MM.1S (cell line): ENCODE measurements at regions not wholly inside any gene's neighbourhood (a gene's known extent, or its start where the extent isn't known, plus 50 kb on each side); places are given as distances from the start of the nearest gene placed in this dataset.

ENCODE experiments used
- DNase-seq: peaks from one replicate; pipeline ENCODE4 v3.0.0-alpha.2; 2015
- H2AFZ ChIP-seq: fragments of 300-600 bp; sonication (generic); 2 replicates; pipeline ENCODE4 v1.6.0; 2016; ENCODE audit warnings: antibody characterized with exemption, low read length
- H3F3A ChIP-seq: fragments of 300-600 bp; sonication (generic); 2 replicates; pipeline ENCODE4 v1.6.1; 2016; ENCODE audit warnings: mild to moderate bottlenecking, antibody characterized with exemption, low read length, moderate library complexity, mixed read lengths; ENCODE audit not compliant: insufficient read depth
- H3K27ac ChIP-seq: fragments of 300-600 bp; sonication (generic); 2 replicates; pipeline ENCODE4 v1.5.1; 2016; ENCODE audit warnings: mild to moderate bottlenecking, low read length
- H3K27me3 ChIP-seq: fragments of 300-600 bp; sonication (generic); replicated peaks from 2 replicates; pipeline ENCODE4 v1.6.0; 2016; ENCODE audit warnings: low read length; ENCODE audit not compliant: insufficient read depth
- H3K36me3 ChIP-seq: fragments of 300-600 bp; sonication (generic); replicated peaks from 2 replicates; pipeline ENCODE4 v1.6.1; 2016; ENCODE audit warnings: mild to moderate bottlenecking, low read length, mixed read lengths; ENCODE audit not compliant: insufficient read depth
- H3K4me1 ChIP-seq: fragments of 300-600 bp; sonication (generic); 2 replicates; pipeline ENCODE4 v1.6.1; 2016; ENCODE audit warnings: low read length, mixed read lengths
- H3K4me2 ChIP-seq: fragments of 300-600 bp; sonication (generic); 2 replicates; pipeline ENCODE4 v1.6.0; 2016; ENCODE audit warnings: low read depth, low read length
- H3K4me3 ChIP-seq: fragments of 300-600 bp; sonication (generic); 2 replicates; pipeline ENCODE4 v1.5.1; 2016; ENCODE audit warnings: low read length, mixed read lengths
- H3K79me2 ChIP-seq: fragments of 300-600 bp; sonication (generic); 2 replicates; pipeline ENCODE4 v1.6.1; 2016; ENCODE audit warnings: mixed run types, low read length, mixed read lengths
- H3K9ac ChIP-seq: fragments of 300-600 bp; sonication (generic); 2 replicates; pipeline ENCODE4 v1.6.1; 2016; ENCODE audit warnings: low read length, mixed read lengths
- H3K9me2 ChIP-seq: fragments of 300-600 bp; sonication (generic); replicated peaks from 2 replicates; pipeline ENCODE4 v1.6.1; 2016; ENCODE audit warnings: mild to moderate bottlenecking, low read length, mixed read lengths; ENCODE audit not compliant: insufficient read depth
- H3K9me3 ChIP-seq: fragments of 300-600 bp; sonication (generic); replicated peaks from 2 replicates; pipeline ENCODE4 v1.6.1; 2016; ENCODE audit warnings: mild to moderate bottlenecking, low read length, mixed read lengths; ENCODE audit not compliant: insufficient read depth
- H4K20me1 ChIP-seq: fragments of 300-600 bp; sonication (generic); 2 replicates; pipeline ENCODE4 v1.6.1; 2016; ENCODE audit warnings: mild to moderate bottlenecking, low read length, moderate library complexity, mixed read lengths; ENCODE audit not compliant: insufficient read depth
- EZH2 ChIP-seq: fragments of 300-600 bp; sonication (generic); optimal IDR thresholded peaks from 2 replicates; pipeline ENCODE3; 2017; ENCODE audit warnings: low read depth, mild to moderate bottlenecking, antibody characterized with exemption, low read length, mixed read lengths
- EZH2phosphoT487 ChIP-seq: fragments of 300-600 bp; sonication (generic); IDR thresholded peaks from 2 replicates; pipeline ENCODE4 v1.6.1; 2018; ENCODE audit warnings: antibody characterized with exemption, low read length
- TF ChIP-seq, protein P1 (sequence below): fragments of 300-600 bp; sonication (generic); IDR thresholded peaks from 2 replicates; pipeline ENCODE4 v1.5.1; 2016; ENCODE audit warnings: antibody characterized with exemption, low read length, mixed read lengths

DNA sequence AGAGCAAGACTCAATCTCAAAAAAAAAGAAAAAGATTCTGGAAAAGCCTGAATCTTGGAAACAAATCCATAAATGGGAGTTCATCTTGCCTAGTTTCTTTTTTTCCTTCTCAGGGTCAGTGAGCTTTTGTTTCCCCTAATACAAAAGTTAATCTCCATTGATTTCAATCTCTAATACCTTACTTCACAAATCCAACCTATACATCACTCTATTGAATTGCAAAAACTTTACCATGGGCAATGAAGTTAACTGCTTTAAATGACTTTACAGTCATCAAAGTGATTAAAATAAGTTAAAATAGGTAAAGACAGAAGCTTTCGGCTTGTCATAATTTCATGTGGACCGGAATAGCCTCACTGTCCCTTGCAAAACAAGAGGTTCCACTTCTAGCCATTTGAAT lies 1012.7 kb upstream of the SEL1L start:
- no peak for TF ChIP-seq EZH2phosphoT487
- TF ChIP-seq, protein P1, sequence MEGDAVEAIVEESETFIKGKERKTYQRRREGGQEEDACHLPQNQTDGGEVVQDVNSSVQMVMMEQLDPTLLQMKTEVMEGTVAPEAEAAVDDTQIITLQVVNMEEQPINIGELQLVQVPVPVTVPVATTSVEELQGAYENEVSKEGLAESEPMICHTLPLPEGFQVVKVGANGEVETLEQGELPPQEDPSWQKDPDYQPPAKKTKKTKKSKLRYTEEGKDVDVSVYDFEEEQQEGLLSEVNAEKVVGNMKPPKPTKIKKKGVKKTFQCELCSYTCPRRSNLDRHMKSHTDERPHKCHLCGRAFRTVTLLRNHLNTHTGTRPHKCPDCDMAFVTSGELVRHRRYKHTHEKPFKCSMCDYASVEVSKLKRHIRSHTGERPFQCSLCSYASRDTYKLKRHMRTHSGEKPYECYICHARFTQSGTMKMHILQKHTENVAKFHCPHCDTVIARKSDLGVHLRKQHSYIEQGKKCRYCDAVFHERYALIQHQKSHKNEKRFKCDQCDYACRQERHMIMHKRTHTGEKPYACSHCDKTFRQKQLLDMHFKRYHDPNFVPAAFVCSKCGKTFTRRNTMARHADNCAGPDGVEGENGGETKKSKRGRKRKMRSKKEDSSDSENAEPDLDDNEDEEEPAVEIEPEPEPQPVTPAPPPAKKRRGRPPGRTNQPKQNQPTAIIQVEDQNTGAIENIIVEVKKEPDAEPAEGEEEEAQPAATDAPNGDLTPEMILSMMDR, result no peak
- TF ChIP-seq EZH2, result no peak
- Histone ChIP-seq H3K4me2 (no peak overlapping the region), H3K9me3 (no peaks in the 10 kb centered on the region), H3K36me3 (no peaks in the 10 kb centered on the region), H4K20me1 (no peaks in the 10 kb centered on the region), H3K4me1 (no peaks in the 10 kb centered on the region), H3K9me2 (no peaks in the 10 kb centered on the region), H3F3A (no peaks in the 10 kb centered on the region), H3K4me3 (no peak overlapping the region), H2AFZ (no peak overlapping the region), H3K79me2 (no peaks in the 10 kb centered on the region), H3K27me3 (no peaks in the 10 kb centered on the region), H3K27ac (no peak overlapping the region), H3K9ac (no peak overlapping the region)
- no peak for DNase-seq

DNA sequence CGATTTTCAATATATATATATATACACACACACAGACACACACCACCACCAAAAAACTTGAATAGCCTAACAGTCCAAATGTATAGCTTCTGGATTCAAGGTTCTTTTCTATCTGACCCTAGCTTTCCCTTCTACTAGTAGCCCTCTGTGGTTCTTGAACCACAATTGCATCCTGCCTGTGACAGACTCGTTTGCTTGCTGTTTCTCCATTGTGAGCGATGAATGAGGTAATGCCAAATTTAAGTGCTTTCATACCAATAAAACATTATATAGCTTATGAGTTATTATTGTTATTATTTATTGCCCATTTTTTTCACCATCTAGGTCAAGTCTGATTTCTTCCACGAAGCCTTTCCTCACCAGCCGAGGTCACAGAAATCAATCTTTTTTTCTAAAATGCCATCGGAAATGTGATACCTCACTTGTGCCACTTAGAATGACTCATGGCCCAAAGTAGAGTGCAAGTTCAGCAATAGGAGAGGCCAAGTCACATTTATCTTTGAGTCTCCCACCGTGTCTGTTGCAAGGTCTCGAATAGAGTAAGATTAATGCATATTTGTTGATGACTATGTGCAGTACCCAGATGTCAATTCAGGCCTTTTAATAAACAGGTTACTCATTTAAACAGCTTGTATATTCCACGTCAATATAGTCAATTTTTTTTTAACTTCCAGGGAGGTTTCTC lies 1015.8 kb upstream of the SEL1L start:
- DNase-seq, result no peak
- Histone ChIP-seq H3K4me2 (no peak overlapping the region), H3K9me2 (no peaks in the 10 kb centered on the region), H3K4me3 (no peak overlapping the region), H3K9ac (no peak overlapping the region), H3K4me1 (no peaks in the 10 kb centered on the region), H4K20me1 (no peaks in the 10 kb centered on the region), H3K79me2 (no peaks in the 10 kb centered on the region), H3K9me3 (no peaks in the 10 kb centered on the region), H2AFZ (no peak overlapping the region), H3K27ac (no peak overlapping the region), H3K27me3 (no peaks in the 10 kb centered on the region), H3F3A (no peaks in the 10 kb centered on the region), H3K36me3 (no peaks in the 10 kb centered on the region)
- TF ChIP-seq EZH2 (no peak), EZH2phosphoT487 (no peak)
- TF ChIP-seq, protein P1, result no peak

DNA sequence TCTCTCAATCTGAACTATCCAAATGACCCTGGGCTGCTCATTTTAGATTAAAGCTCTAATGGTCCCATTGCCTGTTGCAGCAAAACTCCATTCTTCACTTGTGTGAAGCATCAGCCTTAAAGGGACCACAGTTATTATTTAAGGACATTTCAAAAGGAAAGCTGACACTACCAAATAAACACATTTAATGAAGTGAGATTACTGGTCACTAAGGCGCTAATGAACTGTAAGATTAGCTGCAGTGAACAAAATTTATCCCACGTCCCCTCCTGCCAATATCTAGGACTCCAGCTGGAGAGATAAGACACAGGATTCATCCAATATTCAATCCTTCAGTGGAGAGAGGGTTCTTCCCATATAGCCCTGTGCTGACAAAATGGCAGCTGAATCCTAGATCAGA lies 1029.2 kb upstream of the SEL1L start:
- H3K9ac ChIP-seq, result no peak overlapping the region
- no peaks in the 10 kb centered on the region for H3K9me3 ChIP-seq
- no peaks in the 10 kb centered on the region for H3K9me2 ChIP-seq
- no peak overlapping the region for H3K4me2 ChIP-seq
- no peaks in the 10 kb centered on the region for H3K79me2 ChIP-seq
- DNase-seq, result no peak
- no peaks in the 10 kb centered on the region for H4K20me1 ChIP-seq
- no peak overlapping the region for H2AFZ ChIP-seq
- H3K4me1 ChIP-seq, result no peaks in the 10 kb centered on the region
- TF ChIP-seq, protein P1, result no peak
- TF ChIP-seq EZH2phosphoT487 (no peak), EZH2 (no peak)
- no peaks in the 10 kb centered on the region for H3F3A ChIP-seq
- H3K27me3 ChIP-seq, result no peaks in the 10 kb centered on the region
- H3K4me3 ChIP-seq, result no peak overlapping the region
- H3K27ac ChIP-seq, result no peak overlapping the region
- no peaks in the 10 kb centered on the region for H3K36me3 ChIP-seq
